ENCODE measurements at regions not wholly inside any gene's neighbourhood (a gene's known extent, or its start where the extent isn't known, plus 50 kb on each side); places are given as distances from the start of the nearest gene placed in this dataset.
"Not testable (repeated sequence)": the region's sequence is repeated elsewhere in the genome, so short reads cannot be mapped to it uniquely, and the experiment has no call there.

DNA sequence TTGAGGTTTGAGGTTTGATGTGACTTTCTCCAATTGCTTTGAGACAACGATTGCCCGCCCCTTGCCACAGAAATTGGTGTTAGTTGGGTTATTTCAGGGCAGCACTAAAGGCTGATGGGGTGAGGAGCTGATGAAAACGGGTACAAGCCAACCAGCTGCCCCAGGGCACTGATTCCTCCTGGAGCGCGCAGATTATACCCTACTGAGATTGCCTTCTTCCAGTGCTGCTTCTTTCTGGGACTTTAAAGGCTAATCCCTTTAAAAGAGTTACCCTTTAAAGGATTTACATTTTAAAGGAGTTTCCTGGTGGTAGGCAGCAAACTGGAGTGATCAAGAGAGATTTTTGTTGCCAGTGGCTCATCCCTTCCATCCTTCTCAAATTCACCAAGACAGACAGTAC, 1903.3 kb downstream of the KHDRBS2 start:
- DNase-seq = not testable (repeated sequence)

DNA sequence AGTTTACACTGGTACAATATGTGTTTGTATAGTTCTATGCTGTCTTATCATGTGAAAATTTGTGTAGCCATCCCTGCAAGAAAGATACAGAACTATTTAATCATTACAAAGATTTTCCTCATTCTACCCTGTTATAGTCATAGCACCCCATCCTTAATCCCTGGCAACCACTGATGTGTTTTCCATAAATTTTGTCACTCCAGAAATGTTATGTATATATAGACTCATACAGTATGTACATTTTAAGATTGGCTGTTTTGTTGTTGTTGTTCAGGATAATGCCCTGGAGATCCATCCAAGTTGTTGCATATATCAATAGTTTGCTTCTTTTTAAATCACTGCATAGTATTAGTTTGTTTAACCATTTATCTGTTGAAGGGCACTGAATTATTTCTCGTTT, 1911.9 kb downstream of the KHDRBS2 start:
- not testable (repeated sequence) for DNase-seq

DNA sequence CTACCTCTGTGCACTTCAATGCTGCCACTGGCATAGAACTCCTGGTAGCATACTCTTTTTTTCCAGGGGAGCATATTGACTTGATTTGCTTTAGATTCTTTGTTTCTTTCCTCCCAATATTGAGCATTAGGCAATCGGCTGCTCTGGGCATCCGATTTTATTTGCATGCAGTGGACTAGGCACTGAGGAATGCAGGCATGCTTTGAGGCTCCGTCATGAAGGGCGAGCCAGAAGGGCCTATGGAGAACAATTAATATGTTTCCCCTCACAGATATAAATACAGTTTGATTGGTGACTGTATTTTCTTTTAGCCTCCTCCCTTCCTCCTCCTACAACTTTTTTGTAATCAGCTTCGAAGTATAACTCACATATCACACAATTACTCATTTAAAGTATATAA, 1918.2 kb downstream of the KHDRBS2 start:
- not testable (repeated sequence) for DNase-seq

DNA sequence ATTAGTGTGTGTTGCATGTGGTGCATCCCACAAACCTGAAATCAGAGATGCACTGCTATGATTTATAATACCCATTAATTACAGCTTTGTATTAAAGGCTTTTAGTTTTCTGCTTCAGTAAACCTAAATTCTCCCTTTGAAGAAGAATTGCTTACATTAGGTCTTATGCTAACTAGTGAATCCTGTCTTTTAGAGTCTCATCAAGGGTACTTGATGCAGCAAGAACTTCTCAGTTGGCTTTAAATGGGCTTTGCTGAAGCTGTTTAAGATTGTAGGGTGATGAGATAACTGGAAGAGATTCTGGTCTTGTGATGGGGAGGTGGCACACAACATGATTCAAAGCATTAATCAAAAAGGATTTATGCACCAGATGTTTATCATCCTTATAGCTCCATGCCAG, 1920.1 kb downstream of the KHDRBS2 start:
- DNase-seq = not testable (repeated sequence)

DNA sequence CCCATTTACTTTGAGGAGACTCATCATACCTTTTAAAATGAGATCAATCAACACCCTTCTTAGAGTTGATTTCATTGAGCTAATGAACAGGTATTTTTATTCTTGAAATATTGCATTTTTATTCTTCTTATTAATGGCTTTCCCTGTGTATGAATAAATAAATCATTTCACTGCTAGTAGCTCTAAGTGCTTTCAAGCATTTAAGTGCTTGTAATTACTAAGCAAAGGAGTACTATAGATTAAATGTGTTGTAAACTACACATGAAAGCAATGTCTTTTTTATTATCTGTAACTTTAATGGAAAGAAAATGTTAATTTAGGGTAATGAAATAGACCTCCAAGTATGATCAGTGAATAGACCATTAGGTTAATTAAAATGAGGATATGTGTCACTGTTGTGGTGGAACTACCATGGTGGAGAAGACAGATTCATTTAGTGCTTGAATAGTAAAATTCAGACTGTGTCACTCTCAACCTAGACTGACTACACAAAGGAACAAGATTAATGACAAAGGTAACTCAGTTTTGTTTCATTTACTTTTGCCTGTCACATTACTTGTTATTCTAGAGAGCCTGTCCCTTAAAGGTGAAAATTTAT, 1943.5 kb downstream of the KHDRBS2 start:
- DNase-seq = not testable (repeated sequence)

DNA sequence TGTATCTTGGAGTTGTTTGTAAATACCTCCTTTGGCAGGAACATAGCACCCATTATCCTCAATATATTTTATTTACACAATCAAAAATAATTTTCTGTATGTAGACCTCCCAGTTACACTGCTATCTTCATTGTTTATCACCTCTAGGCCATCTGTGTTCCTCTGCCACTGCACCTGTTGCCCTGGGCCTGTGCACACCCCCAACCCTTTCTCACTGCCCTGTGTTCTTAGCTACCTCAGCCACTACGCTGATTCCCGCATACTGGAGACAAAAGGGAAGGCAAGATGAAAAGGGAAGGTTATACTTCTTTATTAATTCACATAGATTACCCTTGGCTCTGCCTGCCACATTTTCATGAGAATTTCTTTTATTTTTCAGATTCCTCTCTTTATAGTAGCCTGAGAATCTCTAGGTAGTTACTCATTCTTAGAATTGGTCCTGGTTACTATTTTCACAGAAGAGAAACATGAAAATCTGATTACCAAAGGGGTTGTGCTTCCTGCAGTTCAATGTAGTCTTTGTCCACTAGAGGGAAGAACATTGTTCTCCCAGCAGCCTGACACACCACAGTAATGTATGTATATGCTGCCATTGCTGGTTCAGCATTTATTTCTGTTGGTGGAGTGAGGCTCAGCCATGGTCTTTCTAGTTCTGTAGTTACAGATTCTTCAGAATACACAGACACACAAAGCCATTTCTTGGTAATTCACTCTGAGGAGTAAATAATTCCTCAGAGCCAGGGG, 1947.5 kb downstream of the KHDRBS2 start:
- not testable (repeated sequence) for DNase-seq

DNA sequence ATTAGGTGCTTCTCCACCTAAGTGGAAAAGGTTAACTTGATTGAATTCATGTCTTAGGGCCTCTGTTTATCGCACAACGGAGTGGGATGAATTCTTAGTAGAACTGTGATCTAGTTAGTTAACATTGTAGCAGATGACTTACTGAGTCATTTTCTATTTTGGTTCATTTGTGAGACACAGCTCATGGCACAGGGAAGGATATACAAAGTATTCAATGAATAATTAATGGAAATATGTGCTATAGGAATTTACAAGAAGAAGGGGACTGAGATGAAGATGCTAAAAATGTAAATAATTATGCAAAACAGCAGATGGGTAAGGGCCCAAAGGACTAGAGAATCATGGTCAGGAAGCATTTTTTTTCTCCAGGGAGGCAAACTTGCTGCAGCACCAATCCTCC, 1950.9 kb downstream of the KHDRBS2 start:
- not testable (repeated sequence) for DNase-seq

DNA sequence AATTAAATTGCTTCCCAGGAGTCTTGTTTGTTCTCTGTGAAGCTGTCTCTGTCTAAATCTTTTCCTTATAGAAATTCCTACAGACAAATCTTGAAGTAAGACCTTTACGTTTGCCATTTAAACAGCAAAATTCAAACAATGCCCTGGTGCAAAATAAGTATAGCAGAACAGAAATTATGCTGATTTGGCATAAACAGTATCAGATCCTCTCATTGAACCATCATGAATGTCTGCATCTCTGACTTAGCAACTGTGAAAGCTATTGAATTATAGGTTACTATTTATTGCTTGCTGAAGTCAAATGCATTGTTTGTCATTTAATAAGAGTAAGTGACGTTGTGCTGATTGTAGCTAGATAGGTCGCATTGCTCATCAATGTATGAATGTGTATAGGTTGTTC, 1952.3 kb downstream of the KHDRBS2 start:
- not testable (repeated sequence) for DNase-seq

DNA sequence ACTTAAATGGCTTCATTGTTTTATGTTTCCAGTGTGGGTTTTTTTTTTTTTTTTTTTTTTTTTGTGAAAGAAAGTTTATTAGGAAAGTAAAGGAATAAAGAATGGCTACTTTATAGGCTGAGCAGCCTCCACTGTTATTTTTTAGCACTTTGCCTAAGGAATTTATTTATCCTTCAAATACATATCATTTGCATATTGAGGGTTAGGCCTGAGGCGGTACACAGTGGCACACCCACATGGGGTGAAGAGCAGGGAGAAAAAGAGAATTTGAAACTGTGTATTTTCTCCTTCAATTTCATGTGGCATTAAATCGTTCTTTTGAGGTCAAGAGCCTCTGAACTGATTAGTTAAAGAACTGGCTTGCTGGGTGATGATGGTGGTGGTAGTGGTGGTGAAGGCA, 1977.1 kb downstream of the KHDRBS2 start:
- not testable (repeated sequence) for DNase-seq

All from eye (tissue), 1 donor.